ENCODE measurements at regions not wholly inside any gene's neighbourhood (a gene's known extent, or its start where the extent isn't known, plus 50 kb on each side); places are given as distances from the start of the nearest gene placed in this dataset.

DNA sequence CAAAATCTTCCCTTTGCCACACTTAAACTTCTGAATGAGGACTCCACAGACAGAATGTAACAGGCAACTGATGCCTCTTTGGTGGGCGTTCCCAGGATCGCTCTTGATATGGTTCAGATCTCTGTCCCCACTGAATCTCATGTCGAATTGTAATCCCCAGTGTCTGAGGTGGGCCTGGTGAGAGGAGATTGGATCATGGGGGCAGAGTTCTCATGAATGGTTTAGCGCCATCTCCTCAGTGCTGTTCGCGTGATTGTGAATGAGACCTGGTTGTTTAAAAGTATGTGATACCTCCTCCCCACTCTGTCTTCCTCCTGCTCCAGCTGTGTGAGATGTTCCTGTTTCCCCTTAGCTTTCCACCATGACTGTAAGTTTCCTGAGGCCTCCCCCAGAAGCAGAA is 111.1 kb upstream of the SLC66A3 start:
- no peak for DNase-seq (ENCODE audit: low read depth in 2 of 2)

DNA sequence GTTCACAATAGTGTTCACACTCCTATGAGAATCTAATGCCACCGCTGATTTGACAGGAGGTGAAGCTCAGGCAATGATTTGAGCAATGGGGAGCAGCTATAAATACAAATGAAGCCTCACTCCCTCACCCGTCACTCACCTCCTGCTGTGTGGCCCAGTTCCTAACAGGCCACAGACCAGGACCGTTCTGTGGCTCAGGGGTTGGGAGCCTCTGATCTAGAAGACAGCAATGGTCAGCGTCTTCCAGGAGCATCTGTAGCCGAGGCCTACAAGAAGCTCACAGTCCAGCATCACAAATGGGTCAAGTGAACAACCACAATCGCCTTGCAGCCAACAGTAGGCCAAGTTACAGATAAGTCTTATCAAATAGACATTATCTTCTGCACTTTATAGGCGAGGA is 110.0 kb upstream of the SLC66A3 start:
- no peak for DNase-seq (ENCODE audit: low read depth in 2 of 2)

DNA sequence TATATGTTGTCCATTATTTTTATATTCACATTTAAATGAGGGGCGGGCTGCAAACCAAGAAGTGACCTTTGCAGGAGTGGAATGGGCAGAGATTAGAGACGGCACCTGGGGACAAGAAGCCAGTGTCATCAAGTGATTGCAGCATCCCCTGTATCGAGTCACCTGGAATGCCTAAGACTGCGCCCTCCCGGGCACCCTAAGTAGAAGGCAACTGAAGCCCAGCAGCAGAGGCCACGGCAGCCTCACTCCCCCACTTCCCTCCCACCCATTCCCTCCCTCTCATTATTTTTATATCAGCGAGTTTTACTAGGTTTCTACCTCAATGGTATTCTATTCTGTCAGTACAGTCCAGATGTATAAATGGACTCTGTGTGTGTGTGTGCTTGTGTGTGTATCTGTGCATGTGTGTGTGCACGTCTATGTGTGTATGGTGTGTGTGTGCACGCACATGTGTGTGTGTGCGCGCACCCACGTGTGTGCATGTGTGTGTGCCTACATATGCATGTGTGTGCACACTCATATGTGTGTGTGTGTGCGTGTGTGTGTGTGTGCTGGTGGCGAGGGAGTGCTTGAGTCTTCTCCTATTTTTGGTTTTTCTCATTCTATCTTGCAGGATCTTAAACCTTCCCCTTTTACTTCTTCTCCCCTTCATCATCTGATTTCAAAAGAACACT is 106.8 kb upstream of the SLC66A3 start:
- DNase-seq (ENCODE audit: low read depth in 2 of 2): no peak

DNA sequence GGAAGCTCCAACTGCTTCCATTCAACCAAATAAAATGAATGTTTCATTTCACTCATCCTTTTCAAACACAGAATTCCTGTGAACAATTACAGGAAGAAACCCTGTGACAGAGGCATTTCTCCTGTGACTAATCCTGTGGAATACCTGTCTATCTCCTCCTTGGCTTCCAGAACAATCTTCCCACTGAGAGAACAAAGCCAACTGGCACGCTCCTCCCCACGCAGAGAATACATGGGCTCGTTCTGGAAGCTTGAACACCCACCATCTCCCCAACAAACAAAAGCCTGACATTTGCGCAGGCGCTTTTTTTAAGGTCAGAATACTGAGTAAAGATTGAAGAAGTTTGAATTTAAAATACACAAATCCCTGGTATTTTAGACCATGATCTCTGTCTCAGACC is 104.7 kb upstream of the SLC66A3 start:
- DNase-seq (ENCODE audit: low read depth in 2 of 2): peak in 1 of 2 donors; percentile 43

DNA sequence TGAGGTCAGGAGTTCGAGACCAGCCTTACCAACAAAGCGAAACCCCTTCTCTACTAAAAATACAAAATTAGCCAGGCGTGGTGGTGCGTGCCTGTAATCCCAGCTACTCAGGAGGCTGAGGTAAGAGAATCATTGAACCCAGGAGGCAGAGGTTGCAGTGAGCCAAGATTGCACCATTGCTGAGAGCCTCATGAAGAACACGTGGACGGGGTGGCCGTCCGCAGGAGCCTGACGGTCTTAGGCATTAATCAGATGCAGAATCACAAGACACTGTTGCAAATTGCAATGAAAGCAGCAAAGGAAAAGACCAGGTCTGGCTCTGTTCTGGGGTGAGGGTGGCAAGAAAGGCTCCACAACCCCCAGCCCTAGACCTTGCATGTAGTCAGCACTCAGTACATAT is 104.0 kb upstream of the SLC66A3 start:
- DNase-seq (ENCODE audit: low read depth in 2 of 2): no peak

DNA sequence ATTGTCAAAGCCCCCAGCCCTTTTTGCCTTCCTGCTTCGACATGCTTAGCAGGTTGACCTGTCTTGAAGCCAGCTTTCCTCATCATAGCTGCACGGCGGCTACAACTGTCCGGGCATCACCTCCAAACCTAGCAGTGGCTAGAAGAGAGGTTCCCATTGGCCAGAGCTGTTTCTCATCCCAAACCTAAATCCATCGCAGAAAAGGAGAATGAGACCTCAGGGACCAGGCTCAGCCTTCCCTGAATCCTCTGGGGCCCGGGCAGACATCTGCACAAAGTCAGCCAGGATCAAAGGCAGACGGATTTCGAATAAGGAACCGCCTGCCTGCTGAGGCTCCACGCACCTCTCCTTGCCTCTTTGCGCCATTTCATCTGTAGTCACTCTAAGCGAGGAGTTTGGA is 101.7 kb upstream of the SLC66A3 start:
- no peak for DNase-seq (ENCODE audit: low read depth in 2 of 2)

DNA sequence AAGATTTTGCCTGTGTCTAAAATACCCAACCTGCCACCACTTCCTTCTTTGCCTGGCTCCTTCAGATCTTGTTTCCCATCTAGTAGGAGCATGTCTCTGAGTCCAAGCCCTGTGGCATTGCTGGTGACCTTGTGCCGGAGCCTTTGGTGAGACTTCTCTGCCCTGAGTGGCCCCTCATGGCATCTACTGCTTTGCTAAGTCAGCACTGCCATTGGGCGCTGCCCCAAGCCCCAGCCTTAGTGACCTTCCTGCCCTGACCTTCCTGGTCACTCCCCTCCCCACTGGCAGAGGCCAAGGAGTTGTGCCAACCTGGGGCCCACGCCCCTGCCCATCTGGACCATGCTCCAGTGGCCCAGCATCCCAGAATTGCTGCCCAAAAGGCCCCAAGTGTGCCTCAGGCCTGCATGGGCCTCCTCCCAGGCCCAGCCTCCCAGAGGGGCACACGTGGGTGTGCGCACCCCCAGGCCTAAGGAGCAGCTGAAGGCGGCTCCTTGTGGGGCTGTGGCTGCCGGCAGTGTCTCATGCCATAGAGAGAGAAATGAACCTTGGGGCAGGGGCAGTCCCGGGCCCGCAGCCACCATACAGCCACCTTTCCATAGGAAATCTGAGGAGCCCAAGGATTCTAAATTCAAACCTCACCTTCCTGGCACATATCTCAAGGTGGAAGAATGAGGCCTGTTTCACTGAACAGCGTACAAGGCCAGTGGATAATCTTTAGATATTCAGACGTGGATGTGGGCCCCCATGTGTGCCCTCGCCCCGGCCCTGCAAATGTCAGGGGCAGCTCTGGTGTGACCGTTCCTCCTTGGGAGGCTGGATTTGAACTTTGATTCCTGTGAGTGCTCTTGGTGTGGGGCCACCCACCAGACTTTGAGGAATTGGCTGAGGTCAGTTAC is 100.2 kb upstream of the SLC66A3 start:
- no peak for DNase-seq (ENCODE audit: low read depth in 2 of 2)

DNA sequence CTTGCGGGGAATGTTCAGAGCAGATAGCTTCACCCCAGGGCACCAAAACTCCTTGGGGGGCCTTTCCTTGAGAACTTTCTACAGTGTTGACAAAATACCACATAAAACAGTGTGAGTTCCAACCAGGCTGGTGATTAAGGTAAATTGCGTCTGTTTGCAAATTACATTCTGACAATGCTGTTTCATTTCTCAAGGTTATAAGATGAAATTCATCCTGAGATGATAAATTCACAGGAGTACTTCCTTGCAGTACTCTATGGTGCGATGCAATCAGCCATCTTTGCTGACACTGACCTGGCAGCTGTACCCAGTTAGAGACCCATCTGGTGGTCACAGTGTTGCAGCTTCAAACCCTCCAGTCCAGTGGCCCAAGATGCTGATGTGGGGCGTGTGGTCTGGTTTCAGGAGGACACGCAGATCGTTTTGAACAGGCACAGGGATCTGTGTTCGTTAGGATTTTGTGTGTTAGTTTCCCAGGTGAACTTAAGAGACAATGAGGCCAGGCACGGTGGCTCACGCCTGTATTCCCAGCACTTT is 99.5 kb upstream of the SLC66A3 start:
- no peak for DNase-seq (ENCODE audit: low read depth in 2 of 2)

DNA sequence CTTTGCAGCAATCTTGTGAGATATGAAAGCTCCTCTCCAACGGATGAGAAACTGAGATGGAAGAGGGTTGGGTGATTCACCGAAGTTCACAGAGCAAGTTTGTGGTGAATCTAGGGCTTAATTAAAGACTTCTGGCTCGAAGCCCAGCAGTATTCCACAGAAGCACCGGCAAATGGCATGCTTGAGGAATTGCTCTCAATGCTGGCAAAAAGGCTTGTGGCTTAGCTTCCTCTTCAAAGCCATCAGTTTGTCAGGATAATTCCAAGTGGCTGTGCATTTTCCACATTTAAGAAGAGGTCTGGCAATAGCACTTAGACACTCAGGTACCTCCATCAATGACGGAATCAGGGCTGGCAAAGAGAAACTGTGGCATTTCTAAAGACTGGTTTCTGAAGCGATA is 98.7 kb upstream of the SLC66A3 start:
- no peak for DNase-seq (ENCODE audit: low read depth in 2 of 2)

DNA sequence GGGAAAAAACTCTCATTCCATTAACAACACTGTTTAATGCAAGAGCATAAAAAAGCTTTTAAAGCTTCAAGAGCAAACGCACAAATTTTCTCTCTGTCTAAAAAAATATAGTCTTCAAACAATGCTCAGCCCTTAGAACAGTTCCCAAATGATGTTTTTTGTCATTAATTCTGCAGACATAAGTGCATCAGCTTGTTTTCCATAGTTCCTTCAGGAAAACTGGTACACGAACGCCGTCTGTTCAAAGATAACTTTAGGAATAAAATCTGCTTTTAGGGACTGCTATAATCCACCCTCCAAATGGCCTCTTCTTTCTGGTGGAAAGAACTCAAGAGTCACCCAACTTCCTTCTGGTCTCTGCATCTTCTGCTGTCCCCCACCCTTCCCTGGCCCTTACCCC is 98.2 kb upstream of the SLC66A3 start:
- DNase-seq (ENCODE audit: low read depth in 2 of 2): no peak

DNA sequence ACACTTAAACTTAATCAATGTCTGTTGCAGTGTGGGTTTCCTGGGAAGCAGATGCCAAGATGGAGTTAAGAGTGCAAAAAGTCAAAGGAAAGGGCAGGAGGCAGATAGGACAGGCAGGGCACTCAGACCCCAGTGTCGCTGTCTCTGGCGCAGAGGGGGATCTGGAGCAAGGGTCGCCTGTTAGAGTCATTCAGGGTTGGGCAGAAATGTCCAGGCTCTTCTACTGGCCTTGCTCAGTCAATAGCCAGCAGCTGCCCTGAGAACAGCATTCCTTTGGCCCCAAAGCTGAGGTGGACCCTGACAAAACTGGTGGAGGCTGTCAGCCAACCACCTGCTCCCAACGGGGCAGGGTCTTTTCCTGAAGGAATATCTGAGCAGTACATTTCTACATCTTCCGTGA is 97.1 kb upstream of the SLC66A3 start:
- DNase-seq (ENCODE audit: low read depth in 2 of 2): no peak

DNA sequence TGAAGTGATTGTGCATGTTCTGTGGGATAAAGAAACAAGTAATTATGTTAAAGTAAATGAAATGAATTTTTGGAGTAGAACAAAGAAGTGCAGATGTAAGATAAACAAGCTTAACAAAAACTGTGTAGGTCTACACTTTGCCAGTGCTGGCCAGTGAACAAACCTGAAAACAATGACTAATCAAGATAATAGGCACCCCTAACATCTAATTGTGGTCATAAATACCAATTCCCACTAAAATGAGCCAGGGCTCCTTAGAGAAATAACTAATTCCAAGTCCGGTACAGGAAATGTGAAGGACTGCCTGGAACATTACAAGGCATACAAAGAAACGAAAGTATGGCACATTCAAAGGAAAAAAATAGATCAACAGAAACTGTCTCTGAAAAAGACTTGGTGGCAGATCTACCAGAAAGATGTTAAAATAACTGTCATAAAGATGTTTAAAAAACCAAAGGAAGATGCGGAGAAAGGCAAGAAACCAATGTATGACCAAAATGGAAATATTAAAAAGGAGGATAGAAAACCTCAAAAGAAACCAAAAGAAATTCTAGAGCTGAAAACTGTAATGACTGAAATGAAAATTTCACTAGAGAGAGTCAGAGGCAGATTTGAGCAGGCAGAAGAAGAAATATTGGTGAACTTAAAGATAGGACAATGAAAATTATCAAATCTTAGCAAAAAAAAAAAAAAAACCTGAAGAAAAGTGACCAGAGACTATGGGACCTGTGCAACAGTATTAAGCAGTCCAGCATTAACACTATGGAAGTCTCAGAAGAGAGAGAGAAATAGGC is 94.7 kb upstream of the SLC66A3 start:
- DNase-seq (ENCODE audit: low read depth in 2 of 2): no peak

DNA sequence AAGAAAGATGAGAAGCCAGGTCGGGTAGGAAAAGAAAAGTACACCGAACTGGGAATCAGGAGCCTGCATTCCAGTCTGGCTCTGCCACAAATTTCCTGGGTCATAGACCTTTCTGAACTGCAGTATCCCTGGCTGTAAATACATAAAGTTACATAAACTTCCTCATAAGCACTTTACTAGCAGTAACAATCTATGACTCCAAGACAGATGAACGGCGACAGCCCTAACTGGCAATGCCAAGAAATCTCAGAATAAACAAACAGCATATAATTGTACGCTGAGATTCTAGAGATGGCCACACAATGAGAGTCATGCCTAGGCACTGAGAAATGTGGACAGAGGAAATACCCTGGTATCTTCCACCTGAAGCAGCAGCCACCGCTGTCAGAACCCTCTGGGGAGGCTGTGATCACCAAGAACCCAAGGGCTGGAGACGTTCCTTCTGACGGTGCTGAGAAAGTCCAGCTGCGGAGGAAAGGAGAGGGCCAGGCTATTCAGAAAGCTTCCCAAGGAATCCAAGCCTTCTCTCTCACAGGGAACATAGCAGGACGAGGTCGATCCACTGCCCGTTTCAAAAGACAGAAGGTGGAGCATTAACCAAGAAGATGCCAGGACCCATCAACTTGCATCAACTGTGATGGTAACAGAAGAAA is 89.3 kb upstream of the SLC66A3 start:
- no peak for DNase-seq (ENCODE audit: low read depth in 2 of 2)

DNA sequence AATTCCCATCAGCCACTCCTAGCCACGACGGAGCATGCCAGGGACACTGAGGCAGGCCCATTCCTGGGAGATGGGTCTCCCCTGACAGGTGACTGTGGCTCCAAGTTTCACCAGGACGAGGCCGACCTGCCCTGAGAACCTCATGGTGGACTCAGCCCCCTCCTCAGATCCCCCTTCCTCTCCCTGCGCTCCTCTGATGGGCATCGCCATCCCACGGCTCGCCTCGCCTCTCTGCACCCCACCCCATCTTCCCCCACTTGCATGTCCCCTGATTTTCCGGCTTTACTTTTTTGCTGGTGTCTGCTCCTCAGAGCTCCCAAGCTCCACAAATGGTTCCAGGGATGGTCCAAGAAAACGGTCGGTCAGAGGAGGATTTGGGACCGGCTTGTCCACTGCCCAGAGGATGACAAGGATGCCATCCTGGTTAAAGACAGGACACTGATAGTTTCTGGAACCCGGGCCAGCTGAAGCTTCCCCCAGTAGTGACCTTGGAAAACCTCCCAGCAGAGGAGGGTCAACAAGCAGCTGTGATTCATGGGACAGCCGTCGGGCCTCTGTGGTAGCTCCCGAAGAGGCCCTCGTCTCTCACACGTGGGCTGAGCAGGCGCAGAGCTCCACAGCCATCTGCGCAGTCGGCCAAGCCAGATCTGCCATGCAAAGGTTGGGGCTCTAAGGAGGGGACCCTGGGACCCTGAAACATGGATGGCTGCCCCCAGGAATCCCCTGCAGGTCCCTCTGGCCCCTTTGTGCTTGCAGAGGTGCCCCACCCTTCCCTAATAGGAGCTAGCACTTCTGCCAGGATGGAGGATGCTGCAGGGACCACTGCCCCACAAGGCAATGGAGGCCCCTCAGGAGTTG is 87.8 kb upstream of the SLC66A3 start:
- no peak for DNase-seq (ENCODE audit: low read depth in 2 of 2)

DNA sequence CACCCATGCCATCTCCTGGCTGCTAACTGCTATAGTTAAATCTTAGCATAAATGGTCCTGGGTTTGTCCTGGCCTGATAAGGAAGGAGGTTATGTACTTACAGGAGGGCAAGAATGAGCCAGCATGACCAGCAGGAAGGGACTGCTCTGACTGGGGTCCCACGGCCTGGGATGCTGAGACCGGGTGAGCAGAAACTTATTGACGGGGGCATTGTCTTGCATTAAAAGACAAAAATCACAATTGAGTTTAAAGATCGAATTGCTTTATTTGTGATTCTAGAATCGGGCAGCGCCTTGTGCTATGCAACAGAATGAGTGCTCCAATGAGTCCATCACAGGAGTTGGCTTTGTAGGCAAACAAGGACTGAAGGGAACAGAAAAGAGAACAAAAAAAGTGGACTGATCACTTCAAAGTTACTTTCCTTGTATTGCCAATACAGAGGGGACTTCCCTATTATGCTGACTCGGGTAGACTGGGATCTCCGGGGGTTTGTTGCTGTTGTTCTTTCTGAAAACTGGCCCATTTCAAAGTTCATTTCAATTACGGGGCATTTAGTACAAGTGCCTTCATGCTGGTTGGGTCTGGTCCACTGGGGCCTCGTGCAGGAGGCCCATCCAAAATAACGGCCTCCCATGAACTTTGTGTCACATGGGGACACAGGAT is 87.1 kb upstream of the SLC66A3 start:
- DNase-seq (ENCODE audit: low read depth in 2 of 2): no peak

DNA sequence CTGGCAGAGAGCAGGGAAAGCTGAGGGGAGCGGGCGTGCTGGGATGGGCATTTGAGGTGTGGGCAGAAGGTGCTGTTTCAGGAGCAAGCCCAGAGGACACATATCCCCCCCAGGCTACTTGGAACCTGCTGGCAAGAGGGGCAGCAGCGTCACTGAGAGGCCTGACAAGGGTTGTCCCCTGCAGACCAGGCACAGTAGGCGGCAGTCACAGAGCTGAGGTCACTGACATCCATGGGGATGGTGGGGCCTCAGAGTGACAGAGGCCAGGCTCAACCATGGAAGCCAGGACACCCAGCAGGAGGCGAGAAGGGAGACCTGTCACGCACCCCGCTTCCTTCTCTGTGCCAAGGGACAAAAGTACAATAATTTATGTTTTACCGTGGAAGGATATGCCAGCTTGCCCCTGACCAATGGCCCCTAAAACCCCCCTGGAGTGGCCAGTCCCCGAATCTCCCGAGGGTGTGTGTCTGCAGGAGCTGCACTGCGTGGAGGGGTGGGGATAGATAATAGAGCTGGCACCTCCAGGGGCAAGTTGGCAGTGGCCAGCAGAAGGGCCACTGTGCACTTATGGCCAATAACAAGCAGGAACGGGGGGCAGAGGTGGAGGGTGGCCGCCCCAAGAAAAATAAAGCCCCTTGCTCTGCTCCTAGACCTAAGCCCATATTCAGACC is 86.3 kb upstream of the SLC66A3 start:
- DNase-seq (ENCODE audit: low read depth in 2 of 2): no peak

DNA sequence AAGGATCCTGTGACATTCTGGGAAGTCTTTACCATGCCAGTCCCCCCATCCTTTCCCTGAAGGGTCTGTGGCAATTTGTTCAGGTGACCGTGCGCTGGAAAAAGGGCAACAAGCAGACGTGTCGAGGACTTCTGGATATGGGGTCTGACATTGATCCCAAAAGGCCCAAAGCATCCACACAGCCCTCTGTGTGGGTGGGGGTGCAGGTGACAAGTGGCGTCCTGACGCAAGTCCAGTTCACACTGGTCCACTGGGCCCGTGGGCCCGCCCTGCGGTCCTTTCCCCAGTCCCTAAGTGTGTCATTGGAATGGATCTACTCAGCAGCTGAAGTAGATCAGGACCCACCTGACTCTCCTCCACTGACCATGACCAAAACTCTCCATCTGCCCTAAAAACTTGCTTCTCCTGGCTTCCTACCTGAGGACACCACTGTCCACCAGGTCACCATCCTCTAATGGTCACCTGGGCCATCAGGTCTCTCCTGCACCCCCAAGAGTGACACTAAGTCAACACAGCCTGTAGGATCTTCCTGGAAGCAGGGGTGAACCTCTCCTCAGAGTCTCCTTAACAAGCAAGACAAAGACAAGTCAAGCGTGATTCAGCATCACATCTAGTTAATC is 85.6 kb upstream of the SLC66A3 start:
- DNase-seq (ENCODE audit: low read depth in 2 of 2): no peak

DNA sequence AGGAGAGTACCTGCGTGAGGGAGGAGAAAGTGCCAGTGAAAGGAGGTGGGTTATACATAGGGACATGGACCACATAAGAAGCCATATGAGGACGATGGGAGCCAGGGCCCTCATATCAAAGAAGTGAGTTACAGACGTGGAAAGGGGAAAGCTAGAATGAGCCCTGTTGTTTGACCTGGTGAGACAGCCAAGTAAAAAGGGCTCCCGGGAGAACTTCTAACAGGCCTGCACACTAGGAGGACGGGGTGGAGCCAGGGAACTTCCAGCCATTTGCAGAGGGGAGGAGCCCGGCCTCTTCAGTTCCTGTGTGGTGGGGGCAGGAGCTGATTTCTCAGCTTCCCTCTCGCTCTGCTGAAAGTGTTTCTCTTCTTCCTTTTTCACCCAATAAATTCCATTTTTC is 84.1 kb upstream of the SLC66A3 start:
- DNase-seq (ENCODE audit: low read depth in 2 of 2): peak in 1 of 2 donors; percentile 11

DNA sequence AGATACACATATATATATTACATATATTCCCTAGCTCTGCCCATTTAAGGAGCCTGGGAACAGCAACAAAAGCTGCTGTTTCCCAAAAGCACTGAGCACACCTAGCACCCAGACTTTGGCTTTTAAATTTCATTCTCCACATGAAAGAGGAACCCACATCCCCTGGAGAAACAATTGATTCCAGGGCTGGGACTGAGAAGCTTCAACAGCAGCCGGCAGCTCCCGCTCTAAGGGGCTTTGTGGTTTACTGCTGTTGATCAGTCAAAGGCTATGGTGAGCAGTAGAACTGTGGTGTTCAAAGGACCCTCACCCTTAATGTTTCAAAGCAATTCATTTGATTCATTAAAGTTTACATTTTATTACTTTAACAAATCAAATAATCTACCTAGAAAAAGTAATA is 83.3 kb upstream of the SLC66A3 start:
- DNase-seq (ENCODE audit: low read depth in 2 of 2): no peak
